GM20000 (cell line): ENCODE measurements at regions not wholly inside any gene's neighbourhood (a gene's known extent, or its start where the extent isn't known, plus 50 kb on each side); places are given as distances from the start of the nearest gene placed in this dataset.

Experiments
- DNase-seq: peaks from one replicate; pipeline ENCODE4 v3.0.0; 2012; ENCODE audit warnings: low spot score
- TF ChIP-seq, protein P1 (sequence below): IDR thresholded peaks from 2 replicates; pipeline ENCODE4 v1.5.1; 2012; ENCODE audit warnings: mild to moderate bottlenecking, control low read depth; ENCODE audit errors: extremely low read depth, missing control alignments

DNA sequence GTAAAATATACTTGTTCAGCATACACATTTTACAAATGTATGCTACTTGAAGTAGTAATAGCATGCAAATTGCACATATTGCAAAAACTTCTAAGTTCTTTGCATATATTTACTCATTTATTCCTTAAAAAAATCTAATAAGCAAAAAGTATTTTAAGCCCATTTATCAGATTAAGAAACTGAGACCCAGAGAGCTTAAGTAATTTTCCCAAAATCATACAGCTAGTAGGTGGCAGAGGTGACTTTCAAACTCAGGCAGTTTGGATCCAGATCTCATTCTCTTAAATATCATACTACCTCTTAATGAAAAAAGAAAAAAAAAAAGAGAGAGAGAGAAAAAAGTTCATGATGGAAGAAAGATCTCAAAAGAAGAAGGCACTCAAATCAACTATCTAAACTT is 157.9 kb downstream of the RPS12 start:
- TF ChIP-seq, protein P1, sequence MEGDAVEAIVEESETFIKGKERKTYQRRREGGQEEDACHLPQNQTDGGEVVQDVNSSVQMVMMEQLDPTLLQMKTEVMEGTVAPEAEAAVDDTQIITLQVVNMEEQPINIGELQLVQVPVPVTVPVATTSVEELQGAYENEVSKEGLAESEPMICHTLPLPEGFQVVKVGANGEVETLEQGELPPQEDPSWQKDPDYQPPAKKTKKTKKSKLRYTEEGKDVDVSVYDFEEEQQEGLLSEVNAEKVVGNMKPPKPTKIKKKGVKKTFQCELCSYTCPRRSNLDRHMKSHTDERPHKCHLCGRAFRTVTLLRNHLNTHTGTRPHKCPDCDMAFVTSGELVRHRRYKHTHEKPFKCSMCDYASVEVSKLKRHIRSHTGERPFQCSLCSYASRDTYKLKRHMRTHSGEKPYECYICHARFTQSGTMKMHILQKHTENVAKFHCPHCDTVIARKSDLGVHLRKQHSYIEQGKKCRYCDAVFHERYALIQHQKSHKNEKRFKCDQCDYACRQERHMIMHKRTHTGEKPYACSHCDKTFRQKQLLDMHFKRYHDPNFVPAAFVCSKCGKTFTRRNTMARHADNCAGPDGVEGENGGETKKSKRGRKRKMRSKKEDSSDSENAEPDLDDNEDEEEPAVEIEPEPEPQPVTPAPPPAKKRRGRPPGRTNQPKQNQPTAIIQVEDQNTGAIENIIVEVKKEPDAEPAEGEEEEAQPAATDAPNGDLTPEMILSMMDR, result no peak
- DNase-seq, result no peak

DNA sequence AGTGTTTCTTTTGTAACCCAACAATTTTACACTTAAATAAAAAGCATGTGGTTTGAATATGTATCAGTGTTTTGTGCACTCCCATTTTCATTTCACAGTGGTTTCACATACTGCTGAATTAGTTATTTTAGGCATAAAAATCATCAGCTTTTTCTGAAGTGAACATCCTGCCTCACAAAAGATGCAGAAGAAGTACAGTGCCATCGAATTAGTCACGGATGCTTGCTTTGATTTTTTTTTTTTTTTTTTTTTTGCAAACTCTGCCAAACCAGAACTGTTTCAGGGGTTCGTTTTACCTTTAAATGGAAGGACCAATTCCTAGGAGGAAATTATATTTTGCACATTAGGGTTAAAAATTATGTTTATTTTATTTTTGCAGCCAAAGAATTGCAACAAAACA is 158.6 kb downstream of the RPS12 start:
- TF ChIP-seq, protein P1, result no peak
- no peak for DNase-seq

DNA sequence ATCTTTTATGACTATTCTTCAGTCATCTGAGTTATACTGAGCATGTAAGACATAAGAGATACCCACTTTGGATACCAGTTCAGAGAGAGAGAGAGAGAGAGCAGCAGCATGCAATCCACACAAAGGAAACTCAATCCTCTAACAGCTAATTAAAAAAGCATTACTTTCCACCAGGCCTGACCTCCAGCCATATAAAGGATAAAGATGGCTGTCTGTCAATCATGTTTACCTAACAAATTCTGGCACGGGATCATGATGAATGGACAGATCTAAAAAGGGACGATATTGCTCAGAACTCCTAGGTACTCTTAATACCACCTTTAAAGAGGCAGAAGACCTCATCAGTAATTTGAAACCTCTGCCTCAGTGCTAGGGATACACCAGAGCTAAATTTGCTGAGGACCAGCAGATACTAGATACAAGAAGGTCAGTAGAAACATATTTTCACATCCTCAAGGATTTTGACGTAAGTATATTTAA is 159.2 kb downstream of the RPS12 start:
- no peak for DNase-seq
- TF ChIP-seq, protein P1, result no peak

DNA sequence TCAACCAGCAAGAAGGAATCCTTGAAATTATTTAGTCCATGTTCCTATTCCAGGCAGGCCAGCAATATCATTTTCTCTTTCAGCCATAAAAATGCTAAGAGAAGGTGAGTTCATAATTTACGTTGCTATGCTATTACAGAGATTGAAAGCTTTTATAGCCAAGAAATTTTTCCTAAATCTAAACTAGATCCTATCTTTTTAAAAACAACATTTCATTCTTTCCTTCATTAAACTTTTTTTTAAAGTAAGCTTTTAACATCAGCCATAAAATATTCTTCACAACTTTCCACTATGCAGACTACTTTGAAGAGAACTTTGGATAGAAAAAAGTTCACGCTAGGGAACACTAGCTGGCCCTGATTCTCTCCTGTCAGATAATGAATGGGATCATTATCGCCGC is 159.8 kb downstream of the RPS12 start:
- TF ChIP-seq, protein P1, result no peak
- DNase-seq, result no peak

DNA sequence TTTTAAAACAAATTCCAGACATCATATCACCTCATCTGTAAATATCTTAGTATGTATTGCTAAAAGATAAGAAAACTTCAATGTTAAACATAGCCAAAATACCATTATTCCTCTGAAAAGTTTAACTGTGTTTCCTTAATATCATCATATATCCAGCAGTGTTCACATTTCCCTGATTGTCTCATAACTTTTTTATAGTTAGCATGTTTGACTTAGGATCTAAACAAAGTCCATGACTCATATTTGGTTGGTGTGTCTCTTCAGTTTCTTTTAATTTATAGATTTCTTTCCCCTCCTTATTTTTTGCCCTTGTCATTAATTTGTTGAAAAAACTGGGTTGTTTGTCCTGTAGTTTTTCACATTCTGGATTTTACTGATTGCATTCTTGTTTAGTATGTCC is 163.0 kb downstream of the RPS12 start:
- no peak for DNase-seq
- TF ChIP-seq, protein P1, result no peak

DNA sequence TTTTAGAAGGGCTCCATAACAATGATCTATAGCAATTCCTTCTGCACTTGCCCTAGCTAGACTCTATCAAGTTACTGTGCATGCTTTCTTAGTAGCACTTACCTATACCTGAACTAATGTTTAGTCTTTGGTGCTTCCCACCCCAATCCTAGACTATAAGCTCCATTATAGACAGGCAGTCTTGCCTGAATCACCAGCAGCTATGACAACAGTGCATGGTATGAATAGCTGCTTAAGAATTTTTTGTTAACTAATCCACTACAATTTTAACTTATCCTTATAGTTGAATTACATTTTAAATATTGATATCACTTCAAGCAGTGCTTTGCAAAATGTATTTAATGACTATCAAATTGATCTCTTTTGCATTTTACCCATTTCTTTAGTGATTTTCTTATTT is 164.3 kb downstream of the RPS12 start:
- TF ChIP-seq, protein P1, result no peak
- DNase-seq, result no peak

DNA sequence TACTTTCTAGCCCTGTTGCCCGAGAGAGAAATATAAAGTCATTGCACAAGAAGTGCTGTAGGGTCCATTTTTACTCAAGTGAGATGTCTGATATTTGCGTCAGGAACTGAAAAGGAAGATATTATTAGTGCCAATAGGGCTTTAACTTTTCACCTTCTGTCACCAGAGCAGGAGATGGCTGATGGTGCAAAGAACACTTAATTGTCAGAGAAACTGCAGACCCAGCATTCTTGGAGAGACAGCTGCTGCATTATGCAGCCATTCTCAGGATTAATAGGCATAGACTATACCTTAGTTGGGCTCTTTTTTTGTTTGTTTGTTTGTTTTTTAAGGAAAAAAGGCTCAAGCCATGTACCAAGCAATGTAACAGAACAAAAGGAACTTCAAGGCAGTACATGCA is 179.4 kb downstream of the RPS12 start:
- TF ChIP-seq, protein P1, result no peak
- no peak for DNase-seq
